AG09309 (cell line): ENCODE measurements at regions not wholly inside any gene's neighbourhood (a gene's known extent, or its start where the extent isn't known, plus 50 kb on each side); places are given as distances from the start of the nearest gene placed in this dataset.

Experiments used
- DNase-seq: peaks from one replicate; pipeline ENCODE4 v3.0.0-alpha.2; 2010; ENCODE audit warnings: low read depth
- H3K4me3 ChIP-seq: 2 replicates; pipeline ENCODE4 v1.5.1; 2011; ENCODE audit warnings: mild to moderate bottlenecking, low read depth, low read length, moderate library complexity; ENCODE audit not compliant: control insufficient read depth
- TF ChIP-seq, protein P1 (sequence below): IDR thresholded peaks from 2 replicates; pipeline ENCODE4 v1.5.1; 2011; ENCODE audit warnings: mild to moderate bottlenecking, low read depth, low read length, inconsistent platforms; ENCODE audit not compliant: insufficient read depth, control insufficient read depth; ENCODE audit errors: missing control alignments

DNA sequence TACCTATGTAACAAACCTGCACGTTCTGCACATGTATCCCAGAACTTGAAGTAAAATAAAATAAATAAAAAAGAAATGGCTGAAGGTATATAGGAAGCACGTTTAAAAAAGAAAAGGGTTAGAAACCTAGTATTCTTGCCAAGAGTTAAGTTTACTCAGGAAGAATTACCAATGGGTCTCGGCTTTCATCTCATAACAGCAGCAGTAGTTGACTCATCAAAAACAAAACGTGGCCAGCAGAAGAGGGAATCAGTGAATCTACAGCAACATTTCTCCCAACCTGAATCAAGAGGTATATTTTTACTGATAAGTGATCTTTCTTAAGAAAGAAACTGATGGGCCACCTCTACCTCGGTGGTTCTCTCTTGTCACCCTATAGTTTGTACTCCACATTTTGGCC is 340.3 kb downstream of the BRINP2 start:
- TF ChIP-seq, protein P1, sequence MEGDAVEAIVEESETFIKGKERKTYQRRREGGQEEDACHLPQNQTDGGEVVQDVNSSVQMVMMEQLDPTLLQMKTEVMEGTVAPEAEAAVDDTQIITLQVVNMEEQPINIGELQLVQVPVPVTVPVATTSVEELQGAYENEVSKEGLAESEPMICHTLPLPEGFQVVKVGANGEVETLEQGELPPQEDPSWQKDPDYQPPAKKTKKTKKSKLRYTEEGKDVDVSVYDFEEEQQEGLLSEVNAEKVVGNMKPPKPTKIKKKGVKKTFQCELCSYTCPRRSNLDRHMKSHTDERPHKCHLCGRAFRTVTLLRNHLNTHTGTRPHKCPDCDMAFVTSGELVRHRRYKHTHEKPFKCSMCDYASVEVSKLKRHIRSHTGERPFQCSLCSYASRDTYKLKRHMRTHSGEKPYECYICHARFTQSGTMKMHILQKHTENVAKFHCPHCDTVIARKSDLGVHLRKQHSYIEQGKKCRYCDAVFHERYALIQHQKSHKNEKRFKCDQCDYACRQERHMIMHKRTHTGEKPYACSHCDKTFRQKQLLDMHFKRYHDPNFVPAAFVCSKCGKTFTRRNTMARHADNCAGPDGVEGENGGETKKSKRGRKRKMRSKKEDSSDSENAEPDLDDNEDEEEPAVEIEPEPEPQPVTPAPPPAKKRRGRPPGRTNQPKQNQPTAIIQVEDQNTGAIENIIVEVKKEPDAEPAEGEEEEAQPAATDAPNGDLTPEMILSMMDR: no peak

GRCh38 chr1:177505905-177506590 is 335.3 kb downstream of the BRINP2 start:
- TF ChIP-seq, protein P1: no peak
- H3K4me3 ChIP-seq: no peak overlapping the region
- DNase-seq: no peak

More for the DNA sequence above, 340.3 kb downstream of the BRINP2 start:
- no peak overlapping the region for H3K4me3 ChIP-seq
- DNase-seq: no peak

- H3K4me3 ChIP-seq: no peak overlapping the region
- no peak for DNase-seq
- TF ChIP-seq, protein P1: no peak
Observed at GRCh38 chr1:177495878-177496277, 325.1 kb downstream of the BRINP2 start.

DNA sequence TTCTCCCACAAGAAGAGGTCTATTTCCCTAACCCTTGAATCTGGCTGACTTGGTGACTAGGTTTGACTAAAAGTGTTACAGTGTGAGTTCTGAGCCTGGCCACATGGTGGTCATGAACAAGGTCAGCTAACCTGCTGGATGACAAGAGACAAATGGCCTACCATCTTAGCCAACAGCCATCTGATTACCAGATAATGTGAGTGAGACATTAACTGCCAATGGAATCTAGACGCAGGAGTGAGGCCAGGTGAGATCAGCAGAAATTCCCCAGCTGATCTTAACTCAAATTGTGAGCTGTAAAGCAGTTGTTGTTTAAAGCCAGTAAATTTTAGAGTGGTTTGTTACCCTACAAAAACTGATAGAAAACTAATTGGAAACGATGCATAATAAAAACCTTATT is 320.0 kb downstream of the BRINP2 start:
- no peak for DNase-seq
- TF ChIP-seq, protein P1: no peak

DNA sequence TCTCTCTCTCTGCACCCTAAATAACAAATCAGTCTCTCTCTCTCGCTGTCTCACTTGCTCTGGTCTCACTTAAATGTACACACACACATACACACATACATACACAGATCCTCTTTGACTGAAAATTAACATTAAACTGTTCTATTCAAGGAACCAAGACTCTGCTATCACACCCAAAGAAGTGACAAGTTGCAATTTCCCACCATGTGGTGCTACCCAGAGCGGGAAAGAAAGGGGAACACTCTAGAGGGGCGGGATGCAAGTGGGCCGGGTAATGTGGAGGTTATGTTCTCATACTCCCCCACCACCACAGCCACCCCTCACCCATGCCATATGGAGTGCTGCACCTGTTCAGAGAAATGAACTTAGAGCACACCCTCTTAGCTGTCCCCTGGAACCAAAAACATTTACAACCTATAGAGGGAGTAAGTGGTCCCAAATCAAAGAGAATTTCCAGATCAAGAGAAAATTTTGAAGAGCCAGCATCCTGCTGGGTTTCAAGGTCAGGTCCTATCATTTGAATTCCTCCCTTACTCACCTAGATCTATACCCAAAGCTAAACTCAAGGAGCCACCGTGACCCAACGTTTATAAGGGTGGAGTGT is 319.4 kb downstream of the BRINP2 start:
- TF ChIP-seq, protein P1: no peak
- H3K4me3 ChIP-seq: no peak overlapping the region
- DNase-seq: no peak

More for the DNA sequence above, 320.0 kb downstream of the BRINP2 start:
- no peak overlapping the region for H3K4me3 ChIP-seq

DNA sequence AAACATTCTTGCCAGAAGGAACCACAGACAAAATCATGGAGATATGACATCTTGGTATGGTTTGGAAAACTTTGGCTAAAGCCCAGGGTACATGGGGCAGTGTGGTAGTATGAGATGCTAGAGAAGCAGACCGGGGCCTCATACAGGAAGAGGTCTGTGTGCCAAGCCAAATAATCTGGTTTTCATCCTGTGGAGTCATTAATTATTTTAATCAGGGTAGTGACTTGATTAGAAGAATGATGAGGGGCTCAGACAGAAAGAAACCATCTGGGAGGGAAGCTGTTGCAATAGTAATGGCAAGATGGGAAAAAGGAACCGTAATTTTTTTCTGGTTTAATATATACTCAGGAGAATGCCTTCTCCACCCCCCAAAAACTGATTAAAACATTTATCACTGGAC is 318.0 kb downstream of the BRINP2 start:
- TF ChIP-seq, protein P1: no peak
- H3K4me3 ChIP-seq: no peak overlapping the region
- no peak for DNase-seq
